Prostate gland (tissue), 2 donors: ENCODE measurements at regions not wholly inside any gene's neighbourhood (a gene's known extent, or its start where the extent isn't known, plus 50 kb on each side); places are given as distances from the start of the nearest gene placed in this dataset.

Experiments
- DNase-seq: peaks from one replicate; pipeline ENCODE4 v3.0.0-alpha.2; 2019; ENCODE audit warnings: low spot score
- H3K27ac ChIP-seq, 2 donors: fragments of 200-600 bp; sonication (generic); 2 replicates each; pipeline ENCODE4 v1.5.1; 2017 to 2019
- H3K27me3 ChIP-seq: fragments of 200-600 bp; sonication (generic); replicated peaks from 2 replicates; pipeline ENCODE4 v1.5.1; 2019; ENCODE audit not compliant: insufficient read depth
- H3K36me3 ChIP-seq, 2 donors: fragments of 200-600 bp; sonication (generic); 1 replicate in 1 of 2; 2 replicates in 1 of 2; pipeline versions ENCODE4 v1.5.1 to v1.8.1; 2017 to 2019
- H3K4me1 ChIP-seq: fragments of 200-600 bp; sonication (generic); replicated peaks from 2 replicates; pipeline ENCODE4 v1.5.1; 2019
- H3K4me3 ChIP-seq, 2 donors: fragments of 200-600 bp; sonication (generic); 2 replicates each; pipeline ENCODE4 v1.5.1; 2017 to 2019
- H3K9me3 ChIP-seq: fragments of 200-600 bp; sonication (generic); 2 replicates; pipeline ENCODE4 v1.5.1; 2017
- CTCF ChIP-seq, 4 experiments: fragments of 200-600 bp in 2 of 4; fragments of 450-650 bp in 2 of 4; sonication (generic) in 2 of 4; IDR thresholded peaks; 1 replicate in 3 of 4; 2 replicates in 1 of 4; pipeline ENCODE4 v1.5.1; 2016 to 2019; ENCODE audit warnings: antibody characterized with exemption in 4 of 4, mild to moderate bottlenecking in 2 of 4, moderate library complexity in 2 of 4
- POLR2A ChIP-seq: fragments of 450-650 bp; IDR thresholded peaks from one replicate; pipeline ENCODE4 v1.6.1; 2016; ENCODE audit warnings: antibody characterized with exemption, mild to moderate bottlenecking
- POLR2AphosphoS5 ChIP-seq: sonication (generic); formaldehyde crosslinking; IDR thresholded peaks from one replicate; pipeline ENCODE4 v1.6.1; 2017; ENCODE audit warnings: antibody characterized with exemption
- WGBS: methylation state at CpG from one replicate; pipeline ENCODE4 v1.1.5; 2018; 5-methylcytosine and 5-hydroxymethylcytosine counted together
- intact Hi-C: fragments of 100-400 bp; cut with DNase I; formaldehyde crosslinking; loops from one replicate; pipeline ENCODE4 v1.14.2; 2022

- no peak for DNase-seq
- H3K4me1 ChIP-seq, result no peaks in the 10 kb centered on the region
- H3K27me3 ChIP-seq, result no peaks in the 10 kb centered on the region
- no peak for TF ChIP-seq POLR2A
- no peak for TF ChIP-seq CTCF (IDR thresholded peaks at IDR 0.05)
- TF ChIP-seq POLR2AphosphoS5, result no peak
- H3K4me3 ChIP-seq, result no peak overlapping the region
- no peak overlapping the region for H3K27ac ChIP-seq
- no peaks in the 10 kb centered on the region for H3K9me3 ChIP-seq
- intact Hi-C loops, result no loop called here
- no peaks in the 10 kb centered on the region for H3K36me3 ChIP-seq
- WGBS, result 76% methylated on average over 3 of the region's 3 CpGs
Measured at GRCh38 chr14:96674121-96674520, 123.1 kb upstream of the VRK1 start.

GRCh38 chr14:96676166-96676565 lies 121.0 kb upstream of the VRK1 start:
- TF ChIP-seq POLR2A, result no peak
- no peak for TF ChIP-seq CTCF (IDR thresholded peaks at IDR 0.05)
- TF ChIP-seq POLR2AphosphoS5, result no peak
- DNase-seq, result no peak
- no peak overlapping the region for H3K27ac ChIP-seq
- intact Hi-C loops, result no loop called here
- no peaks in the 10 kb centered on the region for H3K27me3 ChIP-seq
- H3K9me3 ChIP-seq, result no peaks in the 10 kb centered on the region
- H3K4me3 ChIP-seq, result no peak overlapping the region
- H3K36me3 ChIP-seq, result no peaks in the 10 kb centered on the region
- no peaks in the 10 kb centered on the region for H3K4me1 ChIP-seq

GRCh38 chr14:96681829-96682228 lies 115.4 kb upstream of the VRK1 start:
- H3K27me3 ChIP-seq, result no peaks in the 10 kb centered on the region
- no peak for DNase-seq
- H3K36me3 ChIP-seq, result no peaks in the 10 kb centered on the region
- H3K4me3 ChIP-seq, result no peak overlapping the region
- no peaks in the 10 kb centered on the region for H3K4me1 ChIP-seq
- intact Hi-C loops, result no loop called here
- H3K9me3 ChIP-seq, result no peaks in the 10 kb centered on the region
- 85% methylated on average over 7 of the region's 7 CpGs for WGBS
- TF ChIP-seq POLR2AphosphoS5, result no peak
- no peak for TF ChIP-seq CTCF (IDR thresholded peaks at IDR 0.05)
- TF ChIP-seq POLR2A, result no peak
- no peak overlapping the region for H3K27ac ChIP-seq

- 69% methylated on average over 3 of the region's 3 CpGs for WGBS
- intact Hi-C loops, result no loop called here
Measured at GRCh38 chr14:96682401-96682800, 114.8 kb upstream of the VRK1 start.

More at GRCh38 chr14:96682401-96682800, 114.8 kb upstream of the VRK1 start:
- TF ChIP-seq CTCF (IDR thresholded peaks at IDR 0.05) (no peak), POLR2AphosphoS5 (no peak), POLR2A (no peak)
- Histone ChIP-seq H3K9me3 (no peaks in the 10 kb centered on the region), H3K36me3 (no peaks in the 10 kb centered on the region), H3K27ac (no peak overlapping the region), H3K27me3 (no peaks in the 10 kb centered on the region), H3K4me3 (no peak overlapping the region), H3K4me1 (no peaks in the 10 kb centered on the region)
- DNase-seq, result no peak
